MM.1S (cell line): ENCODE measurements at regions not wholly inside any gene's neighbourhood (a gene's known extent, or its start where the extent isn't known, plus 50 kb on each side); places are given as distances from the start of the nearest gene placed in this dataset.

Source experiments
- DNase-seq: peaks from one replicate; pipeline ENCODE4 v3.0.0-alpha.2; 2015
- H2AFZ ChIP-seq: fragments of 300-600 bp; sonication (generic); 2 replicates; pipeline ENCODE4 v1.6.0; 2016; ENCODE audit warnings: antibody characterized with exemption, low read length
- H3F3A ChIP-seq: fragments of 300-600 bp; sonication (generic); 2 replicates; pipeline ENCODE4 v1.6.1; 2016; ENCODE audit warnings: mild to moderate bottlenecking, antibody characterized with exemption, low read length, moderate library complexity, mixed read lengths; ENCODE audit not compliant: insufficient read depth
- H3K27ac ChIP-seq: fragments of 300-600 bp; sonication (generic); 2 replicates; pipeline ENCODE4 v1.5.1; 2016; ENCODE audit warnings: mild to moderate bottlenecking, low read length
- H3K27me3 ChIP-seq: fragments of 300-600 bp; sonication (generic); replicated peaks from 2 replicates; pipeline ENCODE4 v1.6.0; 2016; ENCODE audit warnings: low read length; ENCODE audit not compliant: insufficient read depth
- H3K36me3 ChIP-seq: fragments of 300-600 bp; sonication (generic); replicated peaks from 2 replicates; pipeline ENCODE4 v1.6.1; 2016; ENCODE audit warnings: mild to moderate bottlenecking, low read length, mixed read lengths; ENCODE audit not compliant: insufficient read depth
- H3K4me1 ChIP-seq: fragments of 300-600 bp; sonication (generic); 2 replicates; pipeline ENCODE4 v1.6.1; 2016; ENCODE audit warnings: low read length, mixed read lengths
- H3K4me2 ChIP-seq: fragments of 300-600 bp; sonication (generic); 2 replicates; pipeline ENCODE4 v1.6.0; 2016; ENCODE audit warnings: low read depth, low read length
- H3K4me3 ChIP-seq: fragments of 300-600 bp; sonication (generic); 2 replicates; pipeline ENCODE4 v1.5.1; 2016; ENCODE audit warnings: low read length, mixed read lengths
- H3K79me2 ChIP-seq: fragments of 300-600 bp; sonication (generic); 2 replicates; pipeline ENCODE4 v1.6.1; 2016; ENCODE audit warnings: mixed run types, low read length, mixed read lengths
- H3K9ac ChIP-seq: fragments of 300-600 bp; sonication (generic); 2 replicates; pipeline ENCODE4 v1.6.1; 2016; ENCODE audit warnings: low read length, mixed read lengths
- H3K9me2 ChIP-seq: fragments of 300-600 bp; sonication (generic); replicated peaks from 2 replicates; pipeline ENCODE4 v1.6.1; 2016; ENCODE audit warnings: mild to moderate bottlenecking, low read length, mixed read lengths; ENCODE audit not compliant: insufficient read depth
- H3K9me3 ChIP-seq: fragments of 300-600 bp; sonication (generic); replicated peaks from 2 replicates; pipeline ENCODE4 v1.6.1; 2016; ENCODE audit warnings: mild to moderate bottlenecking, low read length, mixed read lengths; ENCODE audit not compliant: insufficient read depth
- H4K20me1 ChIP-seq: fragments of 300-600 bp; sonication (generic); 2 replicates; pipeline ENCODE4 v1.6.1; 2016; ENCODE audit warnings: mild to moderate bottlenecking, low read length, moderate library complexity, mixed read lengths; ENCODE audit not compliant: insufficient read depth
- CTCF ChIP-seq: fragments of 300-600 bp; sonication (generic); IDR thresholded peaks from 2 replicates; pipeline ENCODE4 v1.5.1; 2016; ENCODE audit warnings: antibody characterized with exemption, low read length, mixed read lengths
- EZH2 ChIP-seq: fragments of 300-600 bp; sonication (generic); optimal IDR thresholded peaks from 2 replicates; pipeline ENCODE3; 2017; ENCODE audit warnings: low read depth, mild to moderate bottlenecking, antibody characterized with exemption, low read length, mixed read lengths
- EZH2phosphoT487 ChIP-seq: fragments of 300-600 bp; sonication (generic); IDR thresholded peaks from 2 replicates; pipeline ENCODE4 v1.6.1; 2018; ENCODE audit warnings: antibody characterized with exemption, low read length

- no peaks in the 10 kb centered on the region for H3K9me3 ChIP-seq
- no peak for DNase-seq
- no peaks in the 10 kb centered on the region for H3K79me2 ChIP-seq
- no peak overlapping the region for H3K27ac ChIP-seq
- H3K4me1 ChIP-seq = no peaks in the 10 kb centered on the region
- no peak overlapping the region for H3K4me3 ChIP-seq
- H3K36me3 ChIP-seq = no peaks in the 10 kb centered on the region
- TF ChIP-seq CTCF (no peak), EZH2phosphoT487 (no peak), EZH2 (no peak)
- no peak overlapping the region for H3K4me2 ChIP-seq
- no peaks in the 10 kb centered on the region for H4K20me1 ChIP-seq
- H2AFZ ChIP-seq = no peak overlapping the region
- no peaks in the 10 kb centered on the region for H3K9me2 ChIP-seq
- no peaks in the 10 kb centered on the region for H3F3A ChIP-seq
- H3K9ac ChIP-seq = no peak overlapping the region
- no peaks in the 10 kb centered on the region for H3K27me3 ChIP-seq
These were observed 154.3 kb upstream of the IRX2 start for GRCh38 chr5:2905741-2906140.

DNA sequence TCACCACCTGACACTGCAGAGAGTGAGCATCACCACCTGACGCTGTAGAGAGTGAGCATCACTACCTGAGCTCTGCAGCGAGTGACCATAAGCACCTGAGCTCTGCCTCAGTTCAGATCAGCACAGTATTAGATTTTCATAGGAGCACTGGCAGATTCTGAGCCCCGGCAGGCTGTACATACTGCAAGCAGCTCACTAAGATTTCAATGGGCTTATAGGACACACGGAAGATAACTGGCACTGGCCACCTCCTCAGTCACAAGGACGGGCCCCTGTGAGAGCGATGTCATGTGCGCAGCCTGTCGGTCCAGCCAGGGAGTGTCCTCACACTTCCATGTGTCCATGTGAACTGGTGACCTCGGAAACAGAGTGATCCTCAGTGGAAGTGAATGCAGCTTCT, 153.5 kb upstream of the IRX2 start:
- H3K9ac ChIP-seq = no peak overlapping the region
- H3K4me2 ChIP-seq = no peak overlapping the region
- H3K27me3 ChIP-seq = no peaks in the 10 kb centered on the region
- TF ChIP-seq EZH2phosphoT487 = no peak
- no peak for TF ChIP-seq EZH2
- no peak for TF ChIP-seq CTCF
- H4K20me1 ChIP-seq = no peaks in the 10 kb centered on the region
- H3F3A ChIP-seq = no peaks in the 10 kb centered on the region
- H3K36me3 ChIP-seq = no peaks in the 10 kb centered on the region
- H3K27ac ChIP-seq = no peak overlapping the region
- no peaks in the 10 kb centered on the region for H3K4me1 ChIP-seq
- no peaks in the 10 kb centered on the region for H3K79me2 ChIP-seq
- H3K9me2 ChIP-seq = no peaks in the 10 kb centered on the region
- H3K4me3 ChIP-seq = no peak overlapping the region
- H2AFZ ChIP-seq = no peak overlapping the region
- H3K9me3 ChIP-seq = no peaks in the 10 kb centered on the region
- DNase-seq = no peak

GRCh38 chr5:2904399-2904798, 152.9 kb upstream of the IRX2 start:
- Histone ChIP-seq H3K4me2 (no peak overlapping the region), H3K4me3 (no peak overlapping the region), H3K36me3 (no peaks in the 10 kb centered on the region), H3K4me1 (peaks cover 3% of the 10 kb centered on the region; the same call in 1 of the 2 replicates), H2AFZ (no peak overlapping the region), H3K27ac (no peak overlapping the region), H3K27me3 (no peaks in the 10 kb centered on the region), H3K79me2 (no peaks in the 10 kb centered on the region), H3F3A (no peaks in the 10 kb centered on the region), H3K9me3 (no peaks in the 10 kb centered on the region), H3K9me2 (no peaks in the 10 kb centered on the region), H3K9ac (no peak overlapping the region), H4K20me1 (no peaks in the 10 kb centered on the region)
- TF ChIP-seq EZH2phosphoT487 = no peak
- no peak for TF ChIP-seq CTCF
- no peak for TF ChIP-seq EZH2
- DNase-seq = no peak
